SK-N-SH (cell line): ENCODE measurements at regions not wholly inside any gene's neighbourhood (a gene's known extent, or its start where the extent isn't known, plus 50 kb on each side); places are given as distances from the start of the nearest gene placed in this dataset.

Experiments used
- CTCF ChIA-PET: fragments of 300-600, 350-600 bp; formaldehyde crosslinking; extraction: SDS; loops from one replicate; lab custom pipeline; 2021; lab: Yijun Ruan, JAX
- POLR2A ChIA-PET: fragments of 350-600 bp; sonication (Branson Sonifier 250); formaldehyde crosslinking; extraction: SDS; loops from one replicate; lab custom pipeline; 2020; ENCODE audit warnings: antibody characterized with exemption, inconsistent platforms; lab: Yijun Ruan, JAX
- DNase-seq: peaks from one replicate; pipeline ENCODE4 v3.0.0; 2012
- H2AFZ ChIP-seq: fragments of 200-600 bp; sonication (generic); 2 replicates; pipeline ENCODE4 v1.8.1; 2016; ENCODE audit warnings: antibody characterized with exemption, mild to moderate bottlenecking, low read depth
- H3F3A ChIP-seq: fragments of 200-600 bp; sonication (generic); replicated peaks from 2 replicates; pipeline ENCODE3; 2016; ENCODE audit warnings: antibody characterized with exemption, mild to moderate bottlenecking; ENCODE audit not compliant: insufficient read depth
- H3K27ac ChIP-seq, 2 experiments: fragments of 200-500 bp in 1 of 2; fragments of 200-600 bp in 1 of 2; sonication (Bioruptor generic) in 1 of 2; sonication (generic), shearing (Covaris generic) in 1 of 2; 2 replicates each; pipeline versions ENCODE4 v1.5.1 to v1.6.1; 2014 to 2016; ENCODE audit warnings: low read depth in 2 of 2, inconsistent platforms in 1 of 2, low read length in 1 of 2, mild to moderate bottlenecking in 1 of 2, mixed read lengths in 1 of 2
- H3K27me3 ChIP-seq: fragments of 200-600 bp; sonication (generic), shearing (Covaris generic); 2 replicates; pipeline ENCODE4 v1.6.1; 2016; ENCODE audit warnings: mixed run types; ENCODE audit not compliant: insufficient read depth
- H3K36me3 ChIP-seq, 2 experiments: fragments of 200-500 bp in 1 of 2; fragments of 200-600 bp in 1 of 2; sonication (Bioruptor generic) in 1 of 2; sonication (generic) in 1 of 2; replicated peaks in 1 of 2; 2 replicates each; pipeline versions ENCODE3 to v1.5.1; 2014 to 2016; ENCODE audit warnings: low read length in 1 of 2, mild to moderate bottlenecking in 1 of 2; ENCODE audit not compliant: insufficient read depth in 2 of 2, control insufficient read depth in 1 of 2
- H3K4me1 ChIP-seq, 2 experiments: fragments of 200-500 bp in 1 of 2; fragments of 200-600 bp in 1 of 2; sonication (Bioruptor generic) in 1 of 2; sonication (generic), shearing (Covaris generic) in 1 of 2; 2 replicates each; pipeline versions ENCODE4 v1.5.1 to v1.6.1; 2014 to 2016; ENCODE audit warnings: low read depth in 1 of 2, low read length in 1 of 2, mixed run types in 1 of 2; ENCODE audit not compliant: insufficient read depth in 2 of 2, control insufficient read depth in 1 of 2
- H3K4me2 ChIP-seq: fragments of 200-600 bp; sonication (generic), shearing (Covaris generic); 2 replicates; pipeline ENCODE4 v1.6.1; 2017; ENCODE audit warnings: mixed run types
- H3K4me3 ChIP-seq, 2 experiments: fragments of 200-500 bp in 1 of 2; fragments of 200-600 bp in 1 of 2; sonication (Bioruptor generic) in 1 of 2; sonication (generic), shearing (Covaris generic) in 1 of 2; 2 replicates each; pipeline versions ENCODE4 v1.5.1 to v1.8.1; 2014 to 2016; ENCODE audit warnings: low read depth in 2 of 2, inconsistent platforms in 1 of 2, low read length in 1 of 2, mild to moderate bottlenecking in 1 of 2, mixed read lengths in 1 of 2, moderate library complexity in 1 of 2
- H3K79me2 ChIP-seq: fragments of 200-600 bp; sonication (generic); 2 replicates; pipeline ENCODE4 v1.8.1; 2017; ENCODE audit warnings: mild to moderate bottlenecking; ENCODE audit not compliant: insufficient read depth
- H3K9ac ChIP-seq: fragments of 200-600 bp; sonication (generic); 2 replicates; pipeline ENCODE4 v1.6.1; 2017; ENCODE audit warnings: mixed run types
- H3K9me2 ChIP-seq: fragments of 200-600 bp; sonication (generic); 2 replicates; pipeline ENCODE4 v1.6.1; 2017; ENCODE audit warnings: mixed run types
- H3K9me3 ChIP-seq: fragments of 200-600 bp; sonication (generic); 2 replicates; pipeline ENCODE4 v1.6.1; 2017; ENCODE audit warnings: mixed run types, mild to moderate bottlenecking, moderate library complexity
- H4K20me1 ChIP-seq: fragments of 200-600 bp; sonication (generic); 2 replicates; pipeline ENCODE4 v1.6.1; 2017; ENCODE audit warnings: mild to moderate bottlenecking, mixed run types; ENCODE audit not compliant: insufficient read depth
- ELF1 ChIP-seq: IDR thresholded peaks from 2 replicates; pipeline ENCODE4 v1.4.0; 2012
- EP300 ChIP-seq, 2 experiments: IDR thresholded peaks; 2 replicates each; pipeline versions ENCODE4 v1.4.0 to v1.6.1; 2012; ENCODE audit warnings: borderline replicate concordance in 1 of 2, low read depth in 1 of 2, low read length in 1 of 2
- EZH2phosphoT487 ChIP-seq: fragments of 200-600 bp; sonication (generic); IDR thresholded peaks from 2 replicates; pipeline ENCODE4 v1.6.1; 2017; ENCODE audit warnings: low read depth, mixed run types, mild to moderate bottlenecking, antibody characterized with exemption, moderate library complexity, borderline replicate concordance
- FOSL2 ChIP-seq: IDR thresholded peaks from 2 replicates; pipeline ENCODE4 v1.4.0; 2012; ENCODE audit warnings: low read depth, mild to moderate bottlenecking, moderate library complexity, borderline replicate concordance
- FOXJ3 ChIP-seq: sonication (generic); formaldehyde crosslinking; IDR thresholded peaks from 2 replicates; pipeline ENCODE4 v1.5.1; 2020; ENCODE audit warnings: mild to moderate bottlenecking, missing genetic modification reagents
- GABPA ChIP-seq: IDR thresholded peaks from 2 replicates; pipeline ENCODE4 v1.4.0; 2012; ENCODE audit warnings: low read depth, mild to moderate bottlenecking
- GATA2 ChIP-seq: sonication (generic); formaldehyde crosslinking; IDR thresholded peaks from 2 replicates; pipeline ENCODE4 v1.5.0; 2020; ENCODE audit warnings: mild to moderate bottlenecking, missing genetic modification reagents
- JUND ChIP-seq: IDR thresholded peaks from 2 replicates; pipeline ENCODE4 v1.4.0; 2012
- MXI1 ChIP-seq: IDR thresholded peaks from 2 replicates; pipeline ENCODE4 v1.6.1; 2012; ENCODE audit warnings: mild to moderate bottlenecking, low read depth, low read length, improper control_type of control experiment
- NFIC ChIP-seq: IDR thresholded peaks from 2 replicates; pipeline ENCODE4 v1.4.0; 2012; ENCODE audit warnings: borderline replicate concordance
- NRF1 ChIP-seq: IDR thresholded peaks from 2 replicates; pipeline ENCODE4 v1.6.1; 2012; ENCODE audit warnings: low read depth, mild to moderate bottlenecking, low read length
- PBX3 ChIP-seq: IDR thresholded peaks from 2 replicates; pipeline ENCODE4; 2012
- POLR2AphosphoS5 ChIP-seq: IDR thresholded peaks from 2 replicates; pipeline ENCODE4 v1.6.1; 2012; ENCODE audit warnings: low read depth, low read length
- RAD21 ChIP-seq: IDR thresholded peaks from 2 replicates; pipeline ENCODE4 v1.6.1; 2012; ENCODE audit warnings: mild to moderate bottlenecking, low read length
- RCOR1 ChIP-seq: fragments of 150-350 bp; IDR thresholded peaks from 2 replicates; pipeline ENCODE4 v1.6.1; 2017; ENCODE audit warnings: antibody characterized with exemption, low read length
- SMC3 ChIP-seq: IDR thresholded peaks from 2 replicates; pipeline ENCODE4 v1.6.1; 2012; ENCODE audit warnings: low read depth, low read length, improper control_type of control experiment
- TAF1 ChIP-seq: IDR thresholded peaks from 2 replicates; pipeline ENCODE4 v1.6.1; 2012; ENCODE audit warnings: low read depth, mild to moderate bottlenecking, low read length, moderate library complexity, borderline replicate concordance
- TEAD4 ChIP-seq: IDR thresholded peaks from 2 replicates; pipeline ENCODE4 v1.4.0; 2012; ENCODE audit warnings: mild to moderate bottlenecking, borderline replicate concordance; ENCODE audit not compliant: insufficient read depth
- USF2 ChIP-seq: fragments of 150-350 bp; IDR thresholded peaks from 2 replicates; pipeline ENCODE4 v1.6.1; 2017; ENCODE audit warnings: antibody characterized with exemption, low read length, low read depth, borderline replicate concordance
- WGBS: methylation state at CpG from one replicate; pipeline ENCODE4 v1.1.6; 2017; ENCODE audit warnings: low lambda C conversion rate; 5-methylcytosine and 5-hydroxymethylcytosine counted together
- TF ChIP-seq, protein P1 (sequence below): fragments of 200-600 bp; sonication (generic); IDR thresholded peaks from 2 replicates; pipeline ENCODE4 v1.6.1; 2017; ENCODE audit warnings: antibody characterized with exemption, mild to moderate bottlenecking, moderate library complexity
- TF ChIP-seq, protein P2 (sequence below): fragments of 150-350 bp; IDR thresholded peaks from 2 replicates; pipeline ENCODE4 v1.6.1; 2016; ENCODE audit warnings: mild to moderate bottlenecking, low read depth, low read length
- TF ChIP-seq, protein P3 (sequence below): IDR thresholded peaks from 2 replicates; pipeline ENCODE4 v1.4.0; 2012; ENCODE audit warnings: low read depth, borderline replicate concordance
- TF ChIP-seq, protein P4 (sequence below): IDR thresholded peaks from 2 replicates; pipeline ENCODE4 v1.4.0; 2012; ENCODE audit warnings: low read depth

DNA sequence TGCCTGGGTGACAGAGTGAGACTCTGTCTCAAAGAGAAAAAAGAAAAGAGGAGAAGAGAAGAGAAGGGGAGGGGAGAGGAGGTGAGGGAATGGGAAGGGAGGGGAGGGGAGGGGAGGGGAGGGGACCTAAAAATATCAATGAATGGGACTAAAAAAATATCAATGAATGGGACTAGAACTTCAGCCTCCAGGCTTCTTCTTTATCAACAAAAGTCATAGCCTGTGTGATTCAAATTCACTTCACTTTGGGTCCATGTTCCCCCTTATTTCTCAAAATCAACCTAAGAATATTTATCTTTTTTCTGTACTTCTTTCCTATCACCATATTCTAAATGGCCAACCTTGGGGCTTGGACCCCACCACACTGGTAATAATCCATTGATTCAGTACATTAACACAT, 92.1 kb upstream of the PIK3C3 start:
- H3K9ac ChIP-seq = no peak overlapping the region
- H3K9me3 ChIP-seq = no peaks in the 10 kb centered on the region
- H3F3A ChIP-seq = peaks cover 4% of the 10 kb centered on the region
- ChIA-PET POLR2A (no interaction called here), CTCF (no interaction called here)
- no peak overlapping the region for H2AFZ ChIP-seq
- H3K4me2 ChIP-seq = no peak overlapping the region
- no peaks in the 10 kb centered on the region for H4K20me1 ChIP-seq
- no peaks in the 10 kb centered on the region for H3K36me3 ChIP-seq
- H3K27me3 ChIP-seq = no peaks in the 10 kb centered on the region
- no peak overlapping the region for H3K4me3 ChIP-seq
- no peak overlapping the region for H3K27ac ChIP-seq
- no peak for DNase-seq
- H3K4me1 ChIP-seq = no peaks in the 10 kb centered on the region
- H3K79me2 ChIP-seq = no peaks in the 10 kb centered on the region
- TF ChIP-seq ELF1 (no peak), NRF1 (no peak), EZH2phosphoT487 (no peak), TEAD4 (no peak), FOSL2 (no peak), GABPA (no peak), RCOR1 (no peak), POLR2AphosphoS5 (no peak), SMC3 (no peak), NFIC (no peak), GATA2 (CRISPR knock-in tag) (no peak), FOXJ3 (CRISPR knock-in tag) (no peak), MXI1 (no peak)
- TF ChIP-seq, protein P1, sequence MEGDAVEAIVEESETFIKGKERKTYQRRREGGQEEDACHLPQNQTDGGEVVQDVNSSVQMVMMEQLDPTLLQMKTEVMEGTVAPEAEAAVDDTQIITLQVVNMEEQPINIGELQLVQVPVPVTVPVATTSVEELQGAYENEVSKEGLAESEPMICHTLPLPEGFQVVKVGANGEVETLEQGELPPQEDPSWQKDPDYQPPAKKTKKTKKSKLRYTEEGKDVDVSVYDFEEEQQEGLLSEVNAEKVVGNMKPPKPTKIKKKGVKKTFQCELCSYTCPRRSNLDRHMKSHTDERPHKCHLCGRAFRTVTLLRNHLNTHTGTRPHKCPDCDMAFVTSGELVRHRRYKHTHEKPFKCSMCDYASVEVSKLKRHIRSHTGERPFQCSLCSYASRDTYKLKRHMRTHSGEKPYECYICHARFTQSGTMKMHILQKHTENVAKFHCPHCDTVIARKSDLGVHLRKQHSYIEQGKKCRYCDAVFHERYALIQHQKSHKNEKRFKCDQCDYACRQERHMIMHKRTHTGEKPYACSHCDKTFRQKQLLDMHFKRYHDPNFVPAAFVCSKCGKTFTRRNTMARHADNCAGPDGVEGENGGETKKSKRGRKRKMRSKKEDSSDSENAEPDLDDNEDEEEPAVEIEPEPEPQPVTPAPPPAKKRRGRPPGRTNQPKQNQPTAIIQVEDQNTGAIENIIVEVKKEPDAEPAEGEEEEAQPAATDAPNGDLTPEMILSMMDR = no peak
- TF ChIP-seq, protein P2, sequence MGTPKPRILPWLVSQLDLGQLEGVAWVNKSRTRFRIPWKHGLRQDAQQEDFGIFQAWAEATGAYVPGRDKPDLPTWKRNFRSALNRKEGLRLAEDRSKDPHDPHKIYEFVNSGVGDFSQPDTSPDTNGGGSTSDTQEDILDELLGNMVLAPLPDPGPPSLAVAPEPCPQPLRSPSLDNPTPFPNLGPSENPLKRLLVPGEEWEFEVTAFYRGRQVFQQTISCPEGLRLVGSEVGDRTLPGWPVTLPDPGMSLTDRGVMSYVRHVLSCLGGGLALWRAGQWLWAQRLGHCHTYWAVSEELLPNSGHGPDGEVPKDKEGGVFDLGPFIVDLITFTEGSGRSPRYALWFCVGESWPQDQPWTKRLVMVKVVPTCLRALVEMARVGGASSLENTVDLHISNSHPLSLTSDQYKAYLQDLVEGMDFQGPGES = no peak
- TF ChIP-seq, protein P3, sequence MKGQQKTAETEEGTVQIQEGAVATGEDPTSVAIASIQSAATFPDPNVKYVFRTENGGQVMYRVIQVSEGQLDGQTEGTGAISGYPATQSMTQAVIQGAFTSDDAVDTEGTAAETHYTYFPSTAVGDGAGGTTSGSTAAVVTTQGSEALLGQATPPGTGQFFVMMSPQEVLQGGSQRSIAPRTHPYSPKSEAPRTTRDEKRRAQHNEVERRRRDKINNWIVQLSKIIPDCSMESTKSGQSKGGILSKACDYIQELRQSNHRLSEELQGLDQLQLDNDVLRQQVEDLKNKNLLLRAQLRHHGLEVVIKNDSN = no peak
- no peaks in the 10 kb centered on the region for H3K9me2 ChIP-seq

DNA sequence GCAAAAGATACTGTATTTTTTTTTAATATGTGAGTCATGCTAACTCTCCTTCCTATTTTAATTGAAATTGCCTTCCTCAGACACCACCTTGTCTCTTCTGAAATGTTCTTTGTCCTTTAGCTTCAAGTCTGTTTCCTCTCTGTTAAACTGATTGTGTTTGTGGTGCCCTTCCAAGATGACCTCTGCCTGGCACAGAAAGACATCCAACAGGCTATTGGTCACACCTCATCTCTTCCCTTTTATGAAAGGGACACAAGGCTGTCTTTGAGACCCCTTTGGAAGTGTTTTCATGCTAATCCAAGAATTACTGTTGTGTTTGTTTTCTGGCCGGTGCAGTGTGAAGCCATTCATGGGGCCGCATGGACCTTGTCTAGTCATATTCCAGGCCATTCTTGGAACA, 94.0 kb upstream of the PIK3C3 start:
- H3K27ac ChIP-seq = no peak overlapping the region
- H3K4me2 ChIP-seq = no peak overlapping the region
- H4K20me1 ChIP-seq = no peaks in the 10 kb centered on the region
- no peaks in the 10 kb centered on the region for H3K4me1 ChIP-seq
- no peaks in the 10 kb centered on the region for H3K79me2 ChIP-seq
- no peak overlapping the region for H3K4me3 ChIP-seq
- no peaks in the 10 kb centered on the region for H3K9me2 ChIP-seq
- no peaks in the 10 kb centered on the region for H3K36me3 ChIP-seq
- ChIA-PET CTCF (interaction anchor here (1.4 kb wide), 1 partner anchor 10 kb away, joined by 6 read pairs; no protein-coding TSS in a partner anchor), POLR2A (no interaction called here)
- H2AFZ ChIP-seq = no peak overlapping the region
- 84% methylated on average over 2 of the region's 2 CpGs for WGBS
- DNase-seq = no peak
- no peak overlapping the region for H3K9ac ChIP-seq
- H3K9me3 ChIP-seq = no peaks in the 10 kb centered on the region
- peaks cover 4% of the 10 kb centered on the region for H3F3A ChIP-seq
- H3K27me3 ChIP-seq = no peaks in the 10 kb centered on the region
- TF ChIP-seq TAF1 = no peak
- TF ChIP-seq, protein P2 = no peak
- TF ChIP-seq EP300 (IDR thresholded peaks at IDR 0.05; ENCODE audit: borderline replicate concordance in 1 of 2, low read depth in 1 of 2, low read length in 1 of 2) = no peak
- no peak for TF ChIP-seq JUND
- no peak for TF ChIP-seq USF2
- no peak for TF ChIP-seq NFIC
- TF ChIP-seq, protein P4, sequence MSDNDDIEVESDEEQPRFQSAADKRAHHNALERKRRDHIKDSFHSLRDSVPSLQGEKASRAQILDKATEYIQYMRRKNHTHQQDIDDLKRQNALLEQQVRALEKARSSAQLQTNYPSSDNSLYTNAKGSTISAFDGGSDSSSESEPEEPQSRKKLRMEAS = no peak
- TF ChIP-seq PBX3 = no peak
- TF ChIP-seq RCOR1 = no peak
- TF ChIP-seq MXI1 = no peak
- no peak for TF ChIP-seq RAD21
- no peak for TF ChIP-seq ELF1
- no peak for TF ChIP-seq NRF1
